SJCRH30 (cell line): ENCODE measurements at regions not wholly inside any gene's neighbourhood (a gene's known extent, or its start where the extent isn't known, plus 50 kb on each side); places are given as distances from the start of the nearest gene placed in this dataset.
"Not testable (repeated sequence)": the region's sequence is repeated elsewhere in the genome, so short reads cannot be mapped to it uniquely, and the experiment has no call there.

Source experiments
- DNase-seq, 2 experiments: peaks; one replicate each; pipeline ENCODE4 v3.0.0-alpha.2; 2015 to 2020
- H3K27ac ChIP-seq: fragments of 250-450 bp; sonication (Bioruptor Pico); 2 replicates; pipeline ENCODE4 v1.5.1; 2020; ENCODE audit warnings: mild to moderate bottlenecking, moderate library complexity
- H3K27me3 ChIP-seq: fragments of 250-450 bp; sonication (Bioruptor Pico); 2 replicates; pipeline ENCODE4 v1.5.1; 2020; ENCODE audit warnings: mild to moderate bottlenecking, moderate library complexity
- H3K36me3 ChIP-seq: fragments of 250-450 bp; sonication (Bioruptor Pico); 2 replicates; pipeline ENCODE4 v1.5.1; 2020; ENCODE audit warnings: mild to moderate bottlenecking, moderate library complexity
- H3K4me1 ChIP-seq: fragments of 250-450 bp; sonication (Bioruptor Pico); 2 replicates; pipeline ENCODE4 v1.5.1; 2020; ENCODE audit warnings: mild to moderate bottlenecking, moderate library complexity
- H3K4me3 ChIP-seq: fragments of 250-450 bp; sonication (Bioruptor Pico); 2 replicates; pipeline ENCODE4 v1.5.1; 2020; ENCODE audit warnings: mild to moderate bottlenecking, moderate library complexity
- H3K9me3 ChIP-seq: fragments of 250-450 bp; sonication (Bioruptor Pico); replicated peaks from 2 replicates; pipeline ENCODE4 v1.5.1; 2020; ENCODE audit warnings: mild to moderate bottlenecking, moderate library complexity

DNA sequence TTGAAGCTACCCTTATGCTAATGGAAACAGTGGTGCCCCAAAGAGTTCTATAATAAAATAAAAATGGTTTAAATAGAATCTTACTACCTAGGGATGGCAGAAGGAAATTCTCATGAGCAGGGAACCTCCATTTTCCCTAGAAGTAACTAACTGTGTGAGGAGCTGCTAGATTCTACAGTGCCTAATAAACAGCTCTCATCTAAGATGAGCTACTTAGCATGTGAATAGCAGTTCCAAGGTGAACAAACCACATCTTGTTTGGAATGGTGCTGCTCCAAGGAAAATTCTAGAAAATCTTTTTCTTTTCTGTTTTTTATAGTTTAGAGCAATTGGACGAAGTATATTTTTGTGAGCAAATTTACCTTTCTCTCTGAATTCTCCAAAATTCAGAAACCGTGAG lies 1015.3 kb upstream of the NOVA1 start:
- Histone ChIP-seq H3K27ac (no peak overlapping the region), H3K4me3 (no peak overlapping the region), H3K27me3 (no peaks in the 10 kb centered on the region), H3K36me3 (no peaks in the 10 kb centered on the region; the same call in 1 of the 2 replicates), H3K9me3 (no peaks in the 10 kb centered on the region), H3K4me1 (no peaks in the 10 kb centered on the region)
- no peak for DNase-seq

DNA sequence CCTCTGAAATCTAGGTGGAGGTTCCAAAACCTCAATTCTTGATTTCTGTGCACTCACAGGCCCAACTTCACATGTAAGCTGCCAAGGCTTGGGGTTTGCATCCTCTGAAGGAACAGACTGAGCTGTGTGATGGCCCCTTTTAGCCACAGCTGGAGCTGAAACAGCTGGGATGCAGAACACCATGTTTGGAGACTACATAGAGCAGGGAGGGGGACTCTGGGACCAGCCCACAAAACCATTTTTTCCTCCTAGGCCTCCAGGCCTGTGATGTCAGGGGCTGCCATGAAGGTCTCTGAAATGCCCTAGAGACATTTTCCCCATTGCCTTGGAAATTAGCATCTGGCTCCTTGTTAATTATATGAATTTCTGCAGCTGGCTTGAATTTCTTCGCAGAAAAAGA lies 1025.9 kb upstream of the NOVA1 start:
- no peak overlapping the region for H3K4me3 ChIP-seq
- no peak for DNase-seq
- no peaks in the 10 kb centered on the region for H3K36me3 ChIP-seq

GRCh38 chr14:27634056-27634970 lies 1036.5 kb upstream of the NOVA1 start:
- Histone ChIP-seq H3K27me3 (no peaks in the 10 kb centered on the region), H3K9me3 (no peaks in the 10 kb centered on the region), H3K4me3 (no peak overlapping the region), H3K27ac (no peak overlapping the region), H3K36me3 (no peaks in the 10 kb centered on the region), H3K4me1 (no peaks in the 10 kb centered on the region)
- no peak for DNase-seq

More for the DNA sequence above, 1025.9 kb upstream of the NOVA1 start:
- Histone ChIP-seq H3K27ac (no peak overlapping the region), H3K4me1 (no peaks in the 10 kb centered on the region), H3K9me3 (no peaks in the 10 kb centered on the region), H3K27me3 (no peaks in the 10 kb centered on the region)

DNA sequence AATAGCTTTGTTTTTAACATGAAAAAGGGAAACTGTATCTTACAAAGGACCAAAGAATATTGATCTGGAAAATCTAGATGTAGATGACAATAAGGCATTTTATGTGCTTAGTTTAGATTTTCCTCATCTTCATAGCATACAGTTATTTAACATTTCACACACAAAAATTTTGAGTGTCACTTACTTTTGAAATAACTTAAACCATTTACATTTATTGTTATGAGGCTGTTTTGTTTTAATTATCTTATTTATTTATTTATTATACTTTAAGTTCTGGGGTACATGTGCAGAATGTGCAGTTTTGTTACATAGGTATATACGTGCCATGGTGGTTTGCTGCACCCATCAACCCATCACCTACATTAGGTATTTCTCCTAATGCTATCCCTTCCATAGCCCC lies 1042.9 kb upstream of the NOVA1 start:
- H3K27me3 ChIP-seq, DNase-seq, H3K4me1 ChIP-seq, H3K36me3 ChIP-seq, H3K9me3 ChIP-seq, H3K27ac ChIP-seq, H3K4me3 ChIP-seq: not testable (repeated sequence)

DNA sequence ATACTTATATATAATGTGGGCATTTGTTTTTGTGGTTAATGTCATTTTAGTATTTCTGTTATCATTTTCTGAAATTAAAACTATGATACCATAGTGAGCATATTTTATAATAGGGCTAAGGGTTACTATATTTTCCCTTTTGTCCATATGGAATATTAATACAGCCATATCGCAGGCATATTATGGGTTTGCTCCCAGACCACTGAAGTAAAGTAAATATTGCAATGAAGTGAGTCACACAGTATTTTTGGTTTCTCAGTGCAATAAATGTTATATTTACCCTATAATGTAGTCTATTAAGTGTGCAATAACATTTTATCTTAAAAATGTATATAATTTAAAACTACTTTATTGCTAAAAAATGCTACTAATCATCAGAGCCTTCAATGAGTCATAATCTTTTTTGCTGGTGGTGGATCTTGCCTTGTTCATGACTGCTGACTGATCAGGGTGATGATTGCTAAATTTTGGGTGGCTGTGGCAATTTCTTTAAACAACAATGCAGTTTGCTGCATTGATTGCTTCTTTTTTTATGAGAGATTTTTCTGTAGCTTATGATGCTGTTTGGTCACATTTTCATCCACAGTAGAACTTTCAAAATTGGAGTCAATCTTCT lies 1044.5 kb upstream of the NOVA1 start:
- no peaks in the 10 kb centered on the region for H3K9me3 ChIP-seq
- H3K27ac ChIP-seq = no peak overlapping the region

GRCh38 chr14:27660683-27661082 lies 1062.8 kb upstream of the NOVA1 start:
- no peak overlapping the region for H3K4me3 ChIP-seq
- no peak for DNase-seq
- H3K4me1 ChIP-seq = no peaks in the 10 kb centered on the region
- no peak overlapping the region for H3K27ac ChIP-seq
- H3K9me3 ChIP-seq = no peaks in the 10 kb centered on the region
- no peaks in the 10 kb centered on the region for H3K27me3 ChIP-seq
- H3K36me3 ChIP-seq = no peaks in the 10 kb centered on the region

More for the DNA sequence above, 1044.5 kb upstream of the NOVA1 start:
- H3K4me3 ChIP-seq = no peak overlapping the region
- no peaks in the 10 kb centered on the region for H3K4me1 ChIP-seq
- DNase-seq = no peak
- H3K27me3 ChIP-seq = no peaks in the 10 kb centered on the region
- no peaks in the 10 kb centered on the region for H3K36me3 ChIP-seq

GRCh38 chr14:27668531-27668930 lies 1070.7 kb upstream of the NOVA1 start:
- Histone ChIP-seq H3K9me3 (no peaks in the 10 kb centered on the region), H3K4me3 (no peak overlapping the region), H3K4me1 (no peaks in the 10 kb centered on the region), H3K36me3 (no peaks in the 10 kb centered on the region), H3K27me3 (no peaks in the 10 kb centered on the region), H3K27ac (no peak overlapping the region)
- no peak for DNase-seq

- H3K4me3 ChIP-seq = no peak overlapping the region
- H3K27me3 ChIP-seq = no peaks in the 10 kb centered on the region
- H3K27ac ChIP-seq = no peak overlapping the region
- no peaks in the 10 kb centered on the region for H3K36me3 ChIP-seq
- no peaks in the 10 kb centered on the region for H3K9me3 ChIP-seq
- no peaks in the 10 kb centered on the region for H3K4me1 ChIP-seq
- no peak for DNase-seq
These were observed 1074.2 kb upstream of the NOVA1 start for GRCh38 chr14:27672047-27672446.

GRCh38 chr14:27672811-27673737 lies 1075.2 kb upstream of the NOVA1 start:
- H3K27me3 ChIP-seq, H3K27ac ChIP-seq, H3K36me3 ChIP-seq, H3K4me1 ChIP-seq, H3K9me3 ChIP-seq, DNase-seq: not testable (repeated sequence)
- H3K4me3 ChIP-seq = peak overlapping the region; percentile 31

DNA sequence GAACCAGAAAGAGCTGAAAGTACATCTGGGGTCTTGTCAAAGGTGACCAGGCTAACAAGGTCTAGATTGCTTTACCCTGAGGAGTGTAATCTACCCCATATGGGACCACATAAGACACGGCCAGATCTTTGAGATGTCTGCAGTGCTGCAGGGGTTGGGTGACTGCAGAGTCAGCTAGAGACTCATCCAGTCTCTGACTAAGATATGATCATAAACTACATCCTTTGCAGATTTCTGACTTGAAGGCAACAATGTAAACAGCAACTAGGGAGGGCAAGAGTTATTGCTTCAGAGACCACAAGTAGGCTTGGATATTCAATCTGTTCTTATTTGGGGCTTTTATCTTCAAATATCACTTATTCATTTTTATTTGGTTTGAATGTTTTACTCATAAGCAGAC lies 1080.5 kb upstream of the FOXG1 start:
- Histone ChIP-seq H3K9me3 (no peaks in the 10 kb centered on the region), H3K36me3 (no peaks in the 10 kb centered on the region), H3K27ac (no peak overlapping the region), H3K27me3 (0 out of 2 replicates have a peak, but pooled peaks cover 6% of the 10 kb centered on the region), H3K4me3 (no peak overlapping the region), H3K4me1 (no peaks in the 10 kb centered on the region)
- no peak for DNase-seq

GRCh38 chr14:27688841-27689444 lies 1077.6 kb upstream of the FOXG1 start:
- Histone ChIP-seq H3K36me3 (no peaks in the 10 kb centered on the region), H3K9me3 (no peaks in the 10 kb centered on the region), H3K4me3 (no peak overlapping the region), H3K27me3 (0 out of 2 replicates have a peak, but pooled peaks cover 6% of the 10 kb centered on the region), H3K4me1 (no peaks in the 10 kb centered on the region), H3K27ac (no peak overlapping the region)
- no peak for DNase-seq

DNA sequence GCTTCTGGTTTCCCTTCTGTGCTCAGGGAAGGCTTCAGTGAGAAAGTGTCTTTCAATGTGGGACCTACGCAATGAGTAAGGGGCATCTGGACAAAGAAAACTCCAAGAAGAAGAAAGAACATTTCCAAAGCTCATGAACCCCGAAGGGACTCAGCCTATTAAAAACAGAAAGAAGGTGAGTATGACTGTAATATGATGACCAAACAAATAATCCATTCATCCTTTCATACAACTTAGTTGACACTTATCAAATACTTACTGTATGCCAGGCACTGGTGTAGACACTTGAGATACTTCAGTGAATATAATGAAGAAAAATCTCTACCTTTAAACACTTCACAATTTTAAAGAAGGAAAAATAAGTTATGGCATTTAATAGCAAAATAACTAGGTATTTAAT lies 1054.2 kb upstream of the FOXG1 start:
- no peak overlapping the region for H3K4me3 ChIP-seq
- H3K27me3 ChIP-seq = no peaks in the 10 kb centered on the region
- H3K4me1 ChIP-seq = no peaks in the 10 kb centered on the region
- DNase-seq = no peak
- no peaks in the 10 kb centered on the region for H3K36me3 ChIP-seq
- H3K9me3 ChIP-seq = no peaks in the 10 kb centered on the region
- no peak overlapping the region for H3K27ac ChIP-seq

DNA sequence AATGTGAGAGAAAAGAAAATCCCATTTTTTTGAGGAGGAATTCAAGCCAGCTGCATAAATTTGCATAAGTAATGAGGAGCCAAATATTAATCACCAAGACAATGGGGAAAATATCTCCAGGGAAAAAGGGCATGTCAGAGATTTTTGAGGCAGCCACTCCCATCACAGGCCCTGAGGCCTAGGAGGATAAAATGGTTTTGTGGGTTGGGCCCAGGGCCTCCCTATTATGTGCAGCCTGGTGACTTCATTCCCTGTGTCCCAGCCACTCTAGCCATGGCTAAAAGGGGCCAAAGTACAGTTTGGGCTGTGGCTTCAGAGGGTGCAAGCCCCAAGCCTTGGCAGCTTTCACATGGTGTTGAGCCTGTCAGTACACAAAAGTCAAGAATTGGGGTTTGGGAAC lies 1051.0 kb upstream of the FOXG1 start:
- no peaks in the 10 kb centered on the region for H3K9me3 ChIP-seq
- H3K27ac ChIP-seq = no peak overlapping the region
- no peak for DNase-seq
- no peaks in the 10 kb centered on the region for H3K4me1 ChIP-seq
- H3K27me3 ChIP-seq = no peaks in the 10 kb centered on the region
- H3K36me3 ChIP-seq = no peaks in the 10 kb centered on the region
- H3K4me3 ChIP-seq = no peak overlapping the region

DNA sequence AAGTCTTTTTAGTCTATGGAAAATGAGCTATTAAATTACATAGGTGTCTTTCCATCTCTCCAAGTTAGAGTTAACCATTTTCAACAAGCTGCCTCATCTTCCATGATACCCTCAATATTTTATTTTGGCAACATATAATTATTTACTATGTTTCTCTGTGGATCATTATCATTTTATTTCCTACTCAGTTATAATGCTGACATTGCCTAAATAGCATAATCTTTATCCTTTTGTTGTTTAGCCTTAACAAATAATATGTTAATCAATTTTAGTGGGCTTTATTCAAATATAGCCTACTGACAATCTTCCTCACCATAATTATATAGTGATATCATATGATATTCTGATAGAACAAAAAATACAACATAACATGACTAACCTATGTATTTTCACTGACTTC lies 1044.8 kb upstream of the FOXG1 start:
- Histone ChIP-seq H3K4me1 (no peaks in the 10 kb centered on the region), H3K27me3 (0 out of 2 replicates have a peak, but pooled peaks cover 5% of the 10 kb centered on the region), H3K4me3 (no peak overlapping the region), H3K27ac (no peak overlapping the region), H3K9me3 (no peaks in the 10 kb centered on the region), H3K36me3 (no peaks in the 10 kb centered on the region)
- no peak for DNase-seq
